H1 (cell line): ENCODE measurements at regions not wholly inside any gene's neighbourhood (a gene's known extent, or its start where the extent isn't known, plus 50 kb on each side); places are given as distances from the start of the nearest gene placed in this dataset.

Experiments
- ASH2L ChIP-seq: fragments of 200-600, 300-600 bp; sonication (generic); IDR thresholded peaks from one replicate; pipeline ENCODE4 v1.7.1; 2017; ENCODE audit warnings: low read length
- BCL11A ChIP-seq, 2 experiments: IDR thresholded peaks; one replicate each; pipeline ENCODE4 v1.6.1; 2011; ENCODE audit warnings: low read depth in 2 of 2, low read length in 2 of 2, mild to moderate bottlenecking in 2 of 2
- BRCA1 ChIP-seq: IDR thresholded peaks from 2 replicates; pipeline ENCODE4 v1.6.1; 2012; ENCODE audit warnings: low read depth, low read length, improper control_type of control experiment
- CBX8 ChIP-seq: fragments of 300-800, 300-1000 bp; sonication (generic); IDR thresholded peaks from 2 replicates; pipeline ENCODE4 v1.7.1; 2016; ENCODE audit warnings: low read depth, low read length, borderline replicate concordance
- CHD7 ChIP-seq: fragments of 300-600 bp; sonication (generic); IDR thresholded peaks from 2 replicates; pipeline ENCODE4 v1.7.1; 2012; ENCODE audit warnings: low read length, moderate library complexity, mild to moderate bottlenecking, inconsistent platforms; ENCODE audit not compliant: insufficient replicate concordance
- KDM1A ChIP-seq: fragments of 200-600, 300-600 bp; sonication (generic); IDR thresholded peaks from 2 replicates; pipeline ENCODE4 v1.7.1; 2016; ENCODE audit warnings: mild to moderate bottlenecking, low read length, borderline replicate concordance
- POLR2AphosphoS5 ChIP-seq: IDR thresholded peaks from 2 replicates; pipeline ENCODE4 v1.6.1; 2011; ENCODE audit warnings: low read depth, low read length
- RFX5 ChIP-seq: IDR thresholded peaks from 2 replicates; pipeline ENCODE4 v1.6.1; 2011; ENCODE audit warnings: low read depth, low read length, improper control_type of control experiment, borderline replicate concordance
- SAP30 ChIP-seq: fragments of 300-600 bp; sonication (generic); IDR thresholded peaks from 2 replicates; pipeline ENCODE4 v1.7.1; 2012; ENCODE audit warnings: low read length, moderate library complexity, mild to moderate bottlenecking, inconsistent platforms; ENCODE audit not compliant: insufficient read depth, insufficient replicate concordance
- SIN3A ChIP-seq, 2 experiments: IDR thresholded peaks in 1 of 2; conservative IDR thresholded peaks in 1 of 2; 2 replicates each; pipeline ENCODE4 v1.6.1; 2011 to 2012; ENCODE audit warnings: low read length in 2 of 2, improper control_type of control experiment in 1 of 2, low read depth in 1 of 2, mild to moderate bottlenecking in 1 of 2
- SUZ12 ChIP-seq: fragments of 200-600 bp; sonication (generic); IDR thresholded peaks from 2 replicates; pipeline ENCODE4 v1.6.1; 2012; ENCODE audit warnings: mild to moderate bottlenecking, inconsistent platforms, low read length, moderate library complexity, mixed read lengths
- YY1 ChIP-seq: IDR thresholded peaks from 2 replicates; pipeline ENCODE4 v1.6.1; 2011; ENCODE audit warnings: low read depth, mild to moderate bottlenecking, low read length

- TF ChIP-seq CHD7 (no peak), SIN3A (conservative IDR thresholded peaks at IDR 0.05 in 1 of 2, IDR thresholded peaks at IDR 0.05 in 1 of 2; ENCODE audit: low read depth in 1 of 2, low read length in 2 of 2) (no peak), KDM1A (no peak), RFX5 (no peak), CBX8 (no peak), YY1 (no peak), SAP30 (no peak), BRCA1 (no peak), POLR2AphosphoS5 (no peak), SUZ12 (no peak), ASH2L (no peak), BCL11A (IDR thresholded peaks at IDR 0.05; ENCODE audit: low read depth in 2 of 2, low read length in 2 of 2) (no peak)
Measured at GRCh38 chr4:27215220-27215826, 354.7 kb downstream of the STIM2 start (continued).
